Neuronal stem cell (in vitro differentiated cells): ENCODE measurements at regions not wholly inside any gene's neighbourhood (a gene's known extent, or its start where the extent isn't known, plus 50 kb on each side); places are given as distances from the start of the nearest gene placed in this dataset.

Experiments used
- DNase-seq: peaks from one replicate; pipeline ENCODE4 v3.0.0-alpha.2; 2013; ENCODE audit warnings: low spot score
- H2AFZ ChIP-seq: one replicate; pipeline ENCODE4 v1.6.1; 2013; ENCODE audit warnings: mild to moderate bottlenecking, low read length, inconsistent platforms
- H2AK5ac ChIP-seq: 2 replicates; pipeline ENCODE4 v1.6.1; 2013; ENCODE audit warnings: low read depth, mild to moderate bottlenecking, inconsistent platforms, low read length, moderate library complexity, mixed read lengths
- H2BK120ac ChIP-seq: 2 replicates; pipeline ENCODE4 v1.6.1; 2013; ENCODE audit warnings: low read depth, mild to moderate bottlenecking, inconsistent platforms, low read length, moderate library complexity, mixed read lengths
- H2BK12ac ChIP-seq: one replicate; pipeline ENCODE4 v1.6.1; 2013; ENCODE audit warnings: low read length, inconsistent platforms
- H2BK15ac ChIP-seq: 2 replicates; pipeline ENCODE4 v1.6.1; 2013; ENCODE audit warnings: mild to moderate bottlenecking, low read length, inconsistent platforms, mixed read lengths
- H2BK5ac ChIP-seq: one replicate; pipeline ENCODE4 v1.6.1; 2013; ENCODE audit warnings: inconsistent platforms, mild to moderate bottlenecking, low read length, moderate library complexity
- H3K14ac ChIP-seq: one replicate; pipeline ENCODE4 v1.6.1; 2013; ENCODE audit warnings: low read length, inconsistent platforms
- H3K18ac ChIP-seq: 2 replicates; pipeline ENCODE4 v1.6.1; 2013; ENCODE audit warnings: low read length, inconsistent platforms
- H3K23ac ChIP-seq: 2 replicates; pipeline ENCODE4 v1.6.1; 2013; ENCODE audit warnings: low read depth, mild to moderate bottlenecking, mixed read lengths, low read length, inconsistent platforms; ENCODE audit not compliant: poor library complexity
- H3K27ac ChIP-seq: replicated peaks from 3 replicates; pipeline ENCODE4 v1.5.1; 2013; ENCODE audit warnings: low read length, inconsistent platforms
- H3K27me3 ChIP-seq, 3 experiments: 2 replicates each; pipeline ENCODE4 v1.6.1; 2013; ENCODE audit warnings: low read length in 3 of 3, mild to moderate bottlenecking in 2 of 3, inconsistent platforms in 1 of 3, low read depth in 1 of 3, mixed read lengths in 1 of 3, moderate library complexity in 1 of 3; ENCODE audit not compliant: control insufficient read depth in 3 of 3, insufficient read depth in 3 of 3
- H3K36me3 ChIP-seq, 2 donors: replicated peaks in 1 of 2; 2 replicates each; pipeline ENCODE4 v1.6.1; 2013; ENCODE audit warnings: low read length in 2 of 2; ENCODE audit not compliant: control insufficient read depth in 2 of 2, insufficient read depth in 2 of 2
- H3K4ac ChIP-seq: 2 replicates; pipeline ENCODE4 v1.6.1; 2013; ENCODE audit warnings: inconsistent platforms, mild to moderate bottlenecking, low read length, moderate library complexity
- H3K4me1 ChIP-seq, 2 donors: 1 replicate in 1 of 2; 2 replicates in 1 of 2; pipeline ENCODE4 v1.6.1; 2013; ENCODE audit warnings: low read length in 2 of 2, low read depth in 1 of 2; ENCODE audit not compliant: control insufficient read depth in 2 of 2, insufficient read depth in 1 of 2
- H3K4me2 ChIP-seq: one replicate; pipeline ENCODE4 v1.6.1; 2013; ENCODE audit warnings: mild to moderate bottlenecking, low read length, inconsistent platforms; ENCODE audit not compliant: insufficient read depth, poor library complexity, severe bottlenecking
- H3K4me3 ChIP-seq, 2 donors: 2 replicates each; pipeline ENCODE4 v1.5.1; 2013; ENCODE audit warnings: low read length in 2 of 2, mild to moderate bottlenecking in 2 of 2, inconsistent platforms in 1 of 2, moderate library complexity in 1 of 2
- H3K79me1 ChIP-seq: one replicate; pipeline ENCODE4 v1.6.1; 2013; ENCODE audit warnings: low read depth, mild to moderate bottlenecking, inconsistent platforms, low read length, moderate library complexity
- H3K9ac ChIP-seq: one replicate; pipeline ENCODE4 v1.6.1; 2013; ENCODE audit warnings: mild to moderate bottlenecking, low read depth, low read length, inconsistent platforms; ENCODE audit not compliant: poor library complexity
- H3K9me3 ChIP-seq, 2 donors: replicated peaks in 1 of 2; 2 replicates each; pipeline versions ENCODE3 to v1.6.1; 2013; ENCODE audit warnings: low read length in 2 of 2, mild to moderate bottlenecking in 2 of 2, inconsistent platforms in 1 of 2, low read depth in 1 of 2, mixed read lengths in 1 of 2, moderate library complexity in 1 of 2; ENCODE audit not compliant: control insufficient read depth in 2 of 2, insufficient read depth in 1 of 2
- H4K8ac ChIP-seq: one replicate; pipeline ENCODE4 v1.6.1; 2013; ENCODE audit warnings: low read depth, mild to moderate bottlenecking, inconsistent platforms, low read length, moderate library complexity
- H4K91ac ChIP-seq: one replicate; pipeline ENCODE4 v1.6.1; 2013; ENCODE audit warnings: low read length, low read depth, mild to moderate bottlenecking, inconsistent platforms; ENCODE audit not compliant: poor library complexity
- WGBS, 2 donors: extraction: QIAGEN DNeasy Blood & Tissue Kit; methylation state at CpG; one replicate each; pipeline ENCODE4 v1.1.7; 2013; ENCODE audit warnings: missing lambda C conversion rate in 2 of 2, mixed read lengths in 1 of 2; ENCODE audit not compliant: insufficient read length in 2 of 2, insufficient replicate concordance in 1 of 2; ENCODE audit errors: extremely low coverage in 2 of 2; 5-methylcytosine and 5-hydroxymethylcytosine counted together

- H4K91ac ChIP-seq = no peak overlapping the region
- no peaks in the 10 kb centered on the region for H3K79me1 ChIP-seq
Observed at GRCh38 chr4:175504318-175504717, 307.7 kb downstream of the GPM6A start.

GRCh38 chr4:175509320-175509719 lies 302.7 kb downstream of the GPM6A start:
- Histone ChIP-seq H3K4me1 (no peaks in the 10 kb centered on the region), H2BK5ac (no peak overlapping the region), H3K9ac (no peak overlapping the region), H2AFZ (no peak overlapping the region), H4K91ac (no peak overlapping the region), H3K27ac (no peak overlapping the region), H3K36me3 (no peaks in the 10 kb centered on the region), H3K27me3 (no peaks in the 10 kb centered on the region), H3K4ac (no peak overlapping the region), H2BK120ac (no peak overlapping the region), H3K18ac (no peak overlapping the region), H4K8ac (no peak overlapping the region), H2BK12ac (no peak overlapping the region), H3K4me2 (no peak overlapping the region), H3K79me1 (no peaks in the 10 kb centered on the region), H3K23ac (no peak overlapping the region), H2BK15ac (no peak overlapping the region), H3K14ac (no peak overlapping the region), H3K9me3 (no peaks in the 10 kb centered on the region), H3K4me3 (no peak overlapping the region), H2AK5ac (no peak overlapping the region)
- no CpG with 5 or more reads among the region's 2 CpGs for WGBS, 2 donors
- no peak for DNase-seq

More at GRCh38 chr4:175504318-175504717, 307.7 kb downstream of the GPM6A start:
- Histone ChIP-seq H2AFZ (no peak overlapping the region), H3K18ac (no peak overlapping the region), H2BK5ac (no peak overlapping the region), H2BK15ac (no peak overlapping the region), H3K36me3 (no peaks in the 10 kb centered on the region), H3K4me3 (no peak overlapping the region), H3K27me3 (no peaks in the 10 kb centered on the region), H2BK120ac (no peak overlapping the region), H3K27ac (no peak overlapping the region), H3K4ac (no peak overlapping the region), H3K9me3 (no peaks in the 10 kb centered on the region), H4K8ac (no peak overlapping the region), H2BK12ac (no peak overlapping the region), H2AK5ac (no peak overlapping the region), H3K23ac (no peak overlapping the region), H3K4me2 (no peak overlapping the region), H3K14ac (no peak overlapping the region), H3K9ac (no peak overlapping the region), H3K4me1 (no peaks in the 10 kb centered on the region)
- no peak for DNase-seq

- no peak overlapping the region for H2BK120ac ChIP-seq
- no peak overlapping the region for H2BK15ac ChIP-seq
- no peak overlapping the region for H3K27ac ChIP-seq
- no peak overlapping the region for H3K4me3 ChIP-seq
- H3K23ac ChIP-seq = no peak overlapping the region
- H3K79me1 ChIP-seq = no peaks in the 10 kb centered on the region
- no peak overlapping the region for H2AK5ac ChIP-seq
- H4K8ac ChIP-seq = no peak overlapping the region
- H2AFZ ChIP-seq = no peak overlapping the region
- no peak for DNase-seq
- H3K4ac ChIP-seq = no peak overlapping the region
- no peaks in the 10 kb centered on the region for H3K9me3 ChIP-seq
- no peak overlapping the region for H3K14ac ChIP-seq
- H4K91ac ChIP-seq = no peak overlapping the region
- H2BK5ac ChIP-seq = no peak overlapping the region
- no peaks in the 10 kb centered on the region for H3K36me3 ChIP-seq
- no peaks in the 10 kb centered on the region for H3K4me1 ChIP-seq
- H3K9ac ChIP-seq = no peak overlapping the region
- H2BK12ac ChIP-seq = no peak overlapping the region
- H3K18ac ChIP-seq = no peak overlapping the region
- H3K27me3 ChIP-seq = no peaks in the 10 kb centered on the region
- H3K4me2 ChIP-seq = no peak overlapping the region
- WGBS, 2 donors = no CpG with 5 or more reads among the region's 1 CpG
Observed at GRCh38 chr4:175511861-175512260, 300.2 kb downstream of the GPM6A start.

GRCh38 chr4:175514174-175514573 lies 297.9 kb downstream of the GPM6A start:
- no peak overlapping the region for H3K4me2 ChIP-seq
- no peak overlapping the region for H2AFZ ChIP-seq
- no peak overlapping the region for H3K9ac ChIP-seq
- H3K27me3 ChIP-seq = no peaks in the 10 kb centered on the region
- no peaks in the 10 kb centered on the region for H3K9me3 ChIP-seq
- H3K79me1 ChIP-seq = no peaks in the 10 kb centered on the region
- no peak overlapping the region for H2BK12ac ChIP-seq
- no peak overlapping the region for H2BK15ac ChIP-seq
- H3K27ac ChIP-seq = no peak overlapping the region
- H2BK120ac ChIP-seq = no peak overlapping the region
- no peaks in the 10 kb centered on the region for H3K4me1 ChIP-seq
- WGBS, 2 donors = no CpG with 5 or more reads among the region's 5 CpGs
- H2AK5ac ChIP-seq = no peak overlapping the region
- no peak overlapping the region for H3K4me3 ChIP-seq
- H4K91ac ChIP-seq = no peak overlapping the region
- no peak overlapping the region for H2BK5ac ChIP-seq
- no peak for DNase-seq
- no peaks in the 10 kb centered on the region for H3K36me3 ChIP-seq
- H3K23ac ChIP-seq = no peak overlapping the region
- no peak overlapping the region for H4K8ac ChIP-seq
- H3K18ac ChIP-seq = no peak overlapping the region
- H3K4ac ChIP-seq = no peak overlapping the region
- no peak overlapping the region for H3K14ac ChIP-seq
